ENCODE measurements at regions not wholly inside any gene's neighbourhood (a gene's known extent, or its start where the extent isn't known, plus 50 kb on each side); places are given as distances from the start of the nearest gene placed in this dataset.

GRCh38 chr10:33630761-33631160 is 296.3 kb upstream of the NRP1 start:
- no peaks in the 10 kb centered on the region for H3K36me3 ChIP-seq (ENCODE audit: control insufficient read depth in 1 of 2, insufficient read depth in 2 of 2, low read length in 1 of 2)
- intact Hi-C loops (cut with DNase I): no loop called here
- WGBS, 2 donors: 94 to 100% methylated on average over 2 of the region's 2 CpGs
- H3K4me1 ChIP-seq (ENCODE audit: control insufficient read depth in 1 of 2, insufficient read depth in 2 of 2, low read length in 2 of 2): no peaks in the 10 kb centered on the region
- no peaks in the 10 kb centered on the region for H3K9me3 ChIP-seq (ENCODE audit: control insufficient read depth, low read length)
- ATAC-seq (ENCODE audit: low FRiP score): no peak
- no peak overlapping the region for H3K27ac ChIP-seq (ENCODE audit: low read depth in 1 of 2, low read length in 2 of 2)
- no peak for DNase-seq
- no peaks in the 10 kb centered on the region for H3K27me3 ChIP-seq (ENCODE audit: control insufficient read depth in 1 of 2, insufficient read depth in 2 of 2, low read length in 1 of 2)
- H3K4me3 ChIP-seq (ENCODE audit: low read length in 2 of 2): no peak overlapping the region

DNA sequence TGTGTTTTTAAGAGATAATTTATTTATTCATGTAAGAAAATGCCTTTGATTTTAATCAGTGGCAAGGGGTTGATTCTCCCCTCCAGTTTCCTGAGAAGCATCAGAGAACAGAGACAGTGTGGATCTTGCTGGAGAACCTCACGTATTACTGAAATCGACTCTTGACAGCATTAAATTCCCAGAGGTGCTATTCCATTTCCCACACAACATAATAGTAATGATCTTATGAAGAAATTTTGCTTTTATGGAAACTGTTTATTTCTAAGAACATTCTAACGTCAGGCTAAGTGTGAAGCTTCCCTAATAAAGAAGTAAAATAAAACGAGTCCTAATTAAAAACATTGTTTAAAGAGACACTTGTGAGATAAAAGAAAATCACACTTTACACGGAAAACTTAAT is 293.1 kb upstream of the NRP1 start:
- intact Hi-C loops (cut with DNase I): no loop called here
- 90% methylated on average over 5 of the region's 5 CpGs for WGBS, 2 donors
- ATAC-seq (ENCODE audit: low FRiP score): no peak

GRCh38 chr10:33626798-33627466 is 292.5 kb upstream of the NRP1 start:
- H3K9me3 ChIP-seq (ENCODE audit: control insufficient read depth, low read length): no peaks in the 10 kb centered on the region
- DNase-seq: no peak
- H3K4me1 ChIP-seq (ENCODE audit: control insufficient read depth in 1 of 2, insufficient read depth in 2 of 2, low read length in 2 of 2): no peaks in the 10 kb centered on the region
- intact Hi-C loops (cut with DNase I): no loop called here
- H3K27ac ChIP-seq (ENCODE audit: low read depth in 1 of 2, low read length in 2 of 2): no peak overlapping the region
- H3K36me3 ChIP-seq (ENCODE audit: control insufficient read depth in 1 of 2, insufficient read depth in 2 of 2, low read length in 1 of 2): no peaks in the 10 kb centered on the region
- ATAC-seq (ENCODE audit: low FRiP score): no peak
- WGBS, 2 donors: 94 to 99% methylated on average over 3 of the region's 3 CpGs
- H3K4me3 ChIP-seq (ENCODE audit: low read length in 2 of 2): no peak overlapping the region
- no peaks in the 10 kb centered on the region for H3K27me3 ChIP-seq (ENCODE audit: control insufficient read depth in 1 of 2, insufficient read depth in 2 of 2, low read length in 1 of 2)

More for the DNA sequence above, 293.1 kb upstream of the NRP1 start:
- Histone ChIP-seq H3K4me3 (ENCODE audit: low read length in 2 of 2) (no peak overlapping the region), H3K9me3 (ENCODE audit: control insufficient read depth, low read length) (no peaks in the 10 kb centered on the region), H3K36me3 (ENCODE audit: control insufficient read depth in 1 of 2, insufficient read depth in 2 of 2, low read length in 1 of 2) (no peaks in the 10 kb centered on the region), H3K27ac (ENCODE audit: low read depth in 1 of 2, low read length in 2 of 2) (no peak overlapping the region), H3K27me3 (ENCODE audit: control insufficient read depth in 1 of 2, insufficient read depth in 2 of 2, low read length in 1 of 2) (no peaks in the 10 kb centered on the region), H3K4me1 (ENCODE audit: control insufficient read depth in 1 of 2, insufficient read depth in 2 of 2, low read length in 2 of 2) (no peaks in the 10 kb centered on the region)
- no peak for DNase-seq

DNA sequence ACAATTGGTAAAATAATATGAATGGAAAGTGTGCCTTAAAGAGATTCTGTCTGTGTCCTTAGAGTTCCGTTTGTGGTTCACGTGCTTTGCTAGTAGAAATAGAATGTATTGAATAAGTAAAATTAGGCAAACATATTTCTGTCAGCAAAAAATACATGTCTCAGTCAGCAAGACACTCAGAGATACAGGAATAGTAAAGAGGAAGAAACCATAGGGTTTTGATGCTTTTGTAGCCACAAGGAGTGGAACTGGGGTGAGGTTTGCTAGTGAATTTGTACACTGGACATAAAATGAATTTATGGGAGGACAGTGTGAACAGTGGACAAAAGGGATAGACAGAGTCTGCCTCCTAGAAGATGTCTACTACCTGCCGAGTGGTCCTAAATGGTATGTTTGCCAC is 289.2 kb upstream of the NRP1 start:
- no peak overlapping the region for H3K4me3 ChIP-seq (ENCODE audit: low read length in 2 of 2)
- H3K27ac ChIP-seq (ENCODE audit: low read depth in 1 of 2, low read length in 2 of 2): no peak overlapping the region
- no peaks in the 10 kb centered on the region for H3K36me3 ChIP-seq (ENCODE audit: control insufficient read depth in 1 of 2, insufficient read depth in 2 of 2, low read length in 1 of 2)
- no peaks in the 10 kb centered on the region for H3K27me3 ChIP-seq (ENCODE audit: control insufficient read depth in 1 of 2, insufficient read depth in 2 of 2, low read length in 1 of 2)
- no peaks in the 10 kb centered on the region for H3K4me1 ChIP-seq (ENCODE audit: control insufficient read depth in 1 of 2, insufficient read depth in 2 of 2, low read length in 2 of 2)
- intact Hi-C loops (cut with DNase I): no loop called here
- peaks cover 2% of the 10 kb centered on the region for H3K9me3 ChIP-seq (ENCODE audit: control insufficient read depth, low read length)
- WGBS, 2 donors: 94 to 97% methylated on average over 3 of the region's 3 CpGs
- DNase-seq (no peak), ATAC-seq (ENCODE audit: low FRiP score) (no peak)

- WGBS, 2 donors: 69 to 75% methylated on average over 4 of the region's 4 CpGs
- no peak for ATAC-seq (ENCODE audit: low FRiP score)
- intact Hi-C loops (cut with DNase I): no loop called here
Measured at GRCh38 chr10:33621101-33621500, 286.6 kb upstream of the NRP1 start.

GRCh38 chr10:33618196-33618595 is 283.7 kb upstream of the NRP1 start:
- H3K9me3 ChIP-seq (ENCODE audit: control insufficient read depth, low read length): peaks cover 4% of the 10 kb centered on the region
- H3K27ac ChIP-seq (ENCODE audit: low read depth in 1 of 2, low read length in 2 of 2): no peak overlapping the region
- no peak overlapping the region for H3K4me3 ChIP-seq (ENCODE audit: low read length in 2 of 2)
- no peaks in the 10 kb centered on the region for H3K4me1 ChIP-seq (ENCODE audit: control insufficient read depth in 1 of 2, insufficient read depth in 2 of 2, low read length in 2 of 2)
- WGBS, 2 donors: 81 to 96% methylated on average over 2 of the region's 2 CpGs
- no peak for DNase-seq
- H3K36me3 ChIP-seq (ENCODE audit: control insufficient read depth in 1 of 2, insufficient read depth in 2 of 2, low read length in 1 of 2): no peaks in the 10 kb centered on the region
- intact Hi-C loops (cut with DNase I): no loop called here
- ATAC-seq (ENCODE audit: low FRiP score): no peak
- H3K27me3 ChIP-seq (ENCODE audit: control insufficient read depth in 1 of 2, insufficient read depth in 2 of 2, low read length in 1 of 2): no peaks in the 10 kb centered on the region

More at GRCh38 chr10:33621101-33621500, 286.6 kb upstream of the NRP1 start:
- Histone ChIP-seq H3K4me1 (ENCODE audit: control insufficient read depth in 1 of 2, insufficient read depth in 2 of 2, low read length in 2 of 2) (no peaks in the 10 kb centered on the region), H3K27me3 (ENCODE audit: control insufficient read depth in 1 of 2, insufficient read depth in 2 of 2, low read length in 1 of 2) (no peaks in the 10 kb centered on the region), H3K36me3 (ENCODE audit: control insufficient read depth in 1 of 2, insufficient read depth in 2 of 2, low read length in 1 of 2) (no peaks in the 10 kb centered on the region), H3K27ac (ENCODE audit: low read depth in 1 of 2, low read length in 2 of 2) (no peak overlapping the region), H3K9me3 (ENCODE audit: control insufficient read depth, low read length) (peaks cover 4% of the 10 kb centered on the region), H3K4me3 (ENCODE audit: low read length in 2 of 2) (no peak overlapping the region)
- no peak for DNase-seq

DNA sequence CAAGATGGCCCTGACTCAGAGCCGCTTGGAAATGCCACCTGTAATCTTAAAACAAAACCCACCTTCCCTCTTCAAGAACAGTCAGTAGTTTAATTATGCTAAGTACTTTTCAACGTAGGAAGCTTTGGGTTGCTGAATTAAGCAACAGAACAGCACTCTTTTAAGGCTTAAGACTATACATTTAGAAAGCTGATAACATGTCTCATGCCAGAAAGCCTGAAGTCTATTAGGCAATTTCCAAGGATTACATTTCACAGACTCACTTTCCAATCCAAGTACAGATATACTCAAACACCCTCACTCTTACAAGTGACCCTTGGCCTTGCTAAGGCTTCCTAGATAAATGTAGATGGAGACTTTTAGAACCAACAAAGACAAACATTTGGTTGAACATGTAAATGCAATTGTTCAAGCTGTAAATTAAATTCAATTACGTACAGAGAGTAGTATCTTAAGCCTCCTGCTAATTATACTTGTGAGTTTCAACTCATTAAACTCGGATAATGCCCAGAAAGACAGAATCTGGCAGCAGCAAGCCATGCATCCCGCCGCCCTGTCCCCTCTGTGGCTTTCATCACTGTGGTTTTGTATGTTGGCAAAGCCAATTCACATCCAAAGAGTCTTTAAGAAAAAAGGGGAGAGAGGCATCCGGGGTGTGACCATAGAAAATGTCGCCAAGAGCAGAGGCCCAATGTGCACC is 283.1 kb upstream of the NRP1 start:
- DNase-seq (no peak), ATAC-seq (ENCODE audit: low FRiP score) (no peak)
- intact Hi-C loops (cut with DNase I): no loop called here
- no peak overlapping the region for H3K4me3 ChIP-seq (ENCODE audit: low read length in 2 of 2)
- H3K27me3 ChIP-seq (ENCODE audit: control insufficient read depth in 1 of 2, insufficient read depth in 2 of 2, low read length in 1 of 2): no peaks in the 10 kb centered on the region
- no peak overlapping the region for H3K27ac ChIP-seq (ENCODE audit: low read depth in 1 of 2, low read length in 2 of 2)
- H3K9me3 ChIP-seq (ENCODE audit: control insufficient read depth, low read length): peaks cover 4% of the 10 kb centered on the region
- no peaks in the 10 kb centered on the region for H3K4me1 ChIP-seq (ENCODE audit: control insufficient read depth in 1 of 2, insufficient read depth in 2 of 2, low read length in 2 of 2)
- 93 to 95% methylated on average over 8 of the region's 8 CpGs for WGBS, 2 donors
- no peaks in the 10 kb centered on the region for H3K36me3 ChIP-seq (ENCODE audit: control insufficient read depth in 1 of 2, insufficient read depth in 2 of 2, low read length in 1 of 2)

DNA sequence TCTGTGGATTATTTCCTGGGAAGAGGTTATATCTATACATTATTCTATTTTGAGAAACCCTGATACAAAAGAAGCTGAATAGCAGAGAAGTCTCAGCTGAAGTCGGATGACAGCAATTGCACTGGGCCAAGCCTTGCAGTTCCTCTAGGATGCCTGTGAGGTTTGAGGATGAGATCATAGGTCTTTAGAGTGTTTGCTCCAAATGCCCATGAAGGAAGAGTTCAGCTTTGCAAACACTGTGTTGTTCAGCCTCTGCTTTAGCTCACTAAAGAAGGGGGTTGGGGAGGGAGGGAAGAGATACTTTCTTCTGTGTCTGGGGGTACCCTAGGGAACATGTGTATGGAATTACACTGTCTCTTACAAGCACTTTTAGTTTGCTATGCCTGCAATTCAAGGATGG is 282.5 kb upstream of the NRP1 start:
- no peaks in the 10 kb centered on the region for H3K27me3 ChIP-seq (ENCODE audit: control insufficient read depth in 1 of 2, insufficient read depth in 2 of 2, low read length in 1 of 2)
- H3K36me3 ChIP-seq (ENCODE audit: control insufficient read depth in 1 of 2, insufficient read depth in 2 of 2, low read length in 1 of 2): no peaks in the 10 kb centered on the region
- no peak overlapping the region for H3K27ac ChIP-seq (ENCODE audit: low read depth in 1 of 2, low read length in 2 of 2)
- DNase-seq (no peak), ATAC-seq (ENCODE audit: low FRiP score) (no peak)
- H3K4me3 ChIP-seq (ENCODE audit: low read length in 2 of 2): no peak overlapping the region
- intact Hi-C loops (cut with DNase I): no loop called here
- peaks cover 4% of the 10 kb centered on the region for H3K9me3 ChIP-seq (ENCODE audit: control insufficient read depth, low read length)
- 53 to 57% methylated on average over 1 of the region's 1 CpG for WGBS, 2 donors
- H3K4me1 ChIP-seq (ENCODE audit: control insufficient read depth in 1 of 2, insufficient read depth in 2 of 2, low read length in 2 of 2): no peaks in the 10 kb centered on the region

GRCh38 chr10:33612551-33612950 is 278.1 kb upstream of the NRP1 start:
- intact Hi-C loops (cut with DNase I): no loop called here
- WGBS, 2 donors: 82 to 87% methylated on average over 3 of the region's 3 CpGs
- no peak overlapping the region for H3K27ac ChIP-seq (ENCODE audit: low read depth in 1 of 2, low read length in 2 of 2)

More at GRCh38 chr10:33612551-33612950, 278.1 kb upstream of the NRP1 start:
- H3K4me1 ChIP-seq (ENCODE audit: control insufficient read depth in 1 of 2, insufficient read depth in 2 of 2, low read length in 2 of 2): no peaks in the 10 kb centered on the region
- peaks cover 1% of the 10 kb centered on the region for H3K9me3 ChIP-seq (ENCODE audit: control insufficient read depth, low read length)
- ATAC-seq (ENCODE audit: low FRiP score) (peak; percentile 75), DNase-seq (no peak)
- H3K27me3 ChIP-seq (ENCODE audit: control insufficient read depth in 1 of 2, insufficient read depth in 2 of 2, low read length in 1 of 2): no peaks in the 10 kb centered on the region
- H3K36me3 ChIP-seq (ENCODE audit: control insufficient read depth in 1 of 2, insufficient read depth in 2 of 2, low read length in 1 of 2): no peaks in the 10 kb centered on the region
- H3K4me3 ChIP-seq (ENCODE audit: low read length in 2 of 2): no peak overlapping the region

All from aorta (tissue), 5 donors.